ENCODE measurements at regions not wholly inside any gene's neighbourhood (a gene's known extent, or its start where the extent isn't known, plus 50 kb on each side); places are given as distances from the start of the nearest gene placed in this dataset.
"Not testable (repeated sequence)": the region's sequence is repeated elsewhere in the genome, so short reads cannot be mapped to it uniquely, and the experiment has no call there.

DNA sequence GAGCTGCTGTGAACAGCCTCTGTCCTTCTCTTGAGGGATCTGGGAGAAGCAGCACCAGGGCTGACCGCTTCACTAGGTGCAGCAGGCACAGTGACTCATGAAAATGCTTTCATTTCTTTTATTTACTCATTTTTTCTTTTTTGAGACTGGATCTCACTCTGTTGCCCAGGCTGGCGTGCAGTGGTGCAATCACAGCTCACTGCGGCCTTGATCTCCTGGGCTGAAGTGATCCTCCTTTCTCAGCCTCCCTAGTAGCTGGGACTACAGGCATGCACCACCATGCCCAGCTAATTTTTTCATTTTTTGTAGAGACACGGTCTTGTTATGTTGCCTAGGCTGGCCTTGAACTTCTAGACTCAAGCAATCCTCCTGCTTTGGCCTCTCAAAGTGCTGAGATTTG lies 216.8 kb upstream of the EEF2KMT start:
- FAIRE-seq = no peak

GRCh38 chr16:5309946-5310611 lies 212.5 kb upstream of the EEF2KMT start:
- FAIRE-seq = no peak

DNA sequence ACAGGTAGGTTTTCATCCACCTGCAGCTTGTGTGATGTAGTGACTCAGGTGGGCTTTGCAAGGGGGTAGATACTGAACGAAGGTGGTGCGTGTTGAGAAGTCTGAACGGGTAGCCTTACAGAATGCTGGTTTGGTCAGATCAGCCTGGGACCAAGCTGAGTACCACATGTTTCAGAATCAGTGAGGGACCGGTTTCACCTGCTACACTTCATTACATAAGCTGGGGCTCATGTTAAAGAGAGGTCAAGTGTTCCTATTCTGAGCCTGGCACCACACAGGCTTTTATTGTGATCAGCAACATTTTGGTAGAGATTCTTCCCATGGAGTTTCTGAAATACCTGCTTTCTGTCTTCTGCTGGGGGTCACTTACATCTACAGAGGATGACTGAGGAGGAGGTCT lies 207.4 kb upstream of the EEF2KMT start:
- FAIRE-seq = no peak

DNA sequence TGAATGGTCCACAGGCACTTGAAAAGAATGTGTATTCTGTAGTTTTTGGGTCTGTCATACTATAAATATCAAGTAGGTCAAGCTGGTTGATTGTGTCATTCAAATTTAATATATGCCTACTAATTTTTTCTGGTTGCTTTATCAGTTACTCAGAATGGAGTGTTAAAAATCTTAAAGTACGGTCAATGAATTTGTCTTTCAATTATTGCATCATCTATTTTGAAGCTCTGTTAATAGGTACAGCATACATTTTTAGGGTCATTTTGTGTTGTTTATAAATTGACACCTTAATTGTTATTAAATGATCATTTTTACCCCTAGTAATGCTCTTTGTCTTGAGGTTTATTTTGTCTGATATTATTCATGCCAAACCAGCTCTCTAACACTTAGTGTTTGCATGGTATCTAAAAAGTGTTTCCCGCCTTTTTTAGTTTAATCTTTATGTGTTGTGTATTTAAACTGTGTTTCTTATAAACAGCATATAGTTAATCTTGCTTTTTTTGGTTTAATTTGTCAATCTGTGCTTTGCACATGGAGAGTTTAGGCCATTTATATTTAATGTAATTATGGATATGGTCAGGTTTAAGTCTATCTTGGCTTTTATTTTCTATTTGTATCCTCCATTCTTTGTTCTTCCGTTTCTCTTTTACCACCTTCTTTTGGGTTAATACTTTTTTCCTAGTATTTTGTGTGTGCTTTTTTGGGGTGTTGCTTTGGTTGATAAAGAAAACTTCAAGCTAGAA lies 204.9 kb upstream of the EEF2KMT start:
- FAIRE-seq = no peak

- FAIRE-seq = no peak
Measured at GRCh38 chr16:5298202-5298601, 200.6 kb upstream of the EEF2KMT start.

DNA sequence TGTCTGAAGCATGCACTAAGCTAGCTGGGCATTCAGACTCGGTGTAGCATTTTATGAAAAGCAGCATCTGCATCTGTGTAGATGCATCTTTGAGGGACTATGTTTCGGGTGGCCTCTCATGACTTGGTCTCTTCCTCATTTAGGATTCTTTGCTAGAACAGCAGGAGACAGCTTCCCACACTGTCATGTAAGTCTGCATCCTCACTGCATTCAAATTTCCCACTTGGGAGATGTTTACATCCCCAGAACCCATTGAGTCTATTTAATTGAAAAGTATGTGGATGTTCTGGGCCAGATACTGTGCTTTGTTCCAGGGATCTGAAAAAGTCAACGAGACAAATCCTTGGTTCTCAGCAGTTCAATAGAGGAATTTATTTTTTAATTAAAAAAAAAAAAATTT lies 198.6 kb upstream of the EEF2KMT start:
- FAIRE-seq = no peak

- not testable (repeated sequence) for FAIRE-seq
Measured at GRCh38 chr16:5295304-5295703, 197.7 kb upstream of the EEF2KMT start.

GRCh38 chr16:5282152-5282551 lies 184.6 kb upstream of the EEF2KMT start:
- not testable (repeated sequence) for FAIRE-seq

DNA sequence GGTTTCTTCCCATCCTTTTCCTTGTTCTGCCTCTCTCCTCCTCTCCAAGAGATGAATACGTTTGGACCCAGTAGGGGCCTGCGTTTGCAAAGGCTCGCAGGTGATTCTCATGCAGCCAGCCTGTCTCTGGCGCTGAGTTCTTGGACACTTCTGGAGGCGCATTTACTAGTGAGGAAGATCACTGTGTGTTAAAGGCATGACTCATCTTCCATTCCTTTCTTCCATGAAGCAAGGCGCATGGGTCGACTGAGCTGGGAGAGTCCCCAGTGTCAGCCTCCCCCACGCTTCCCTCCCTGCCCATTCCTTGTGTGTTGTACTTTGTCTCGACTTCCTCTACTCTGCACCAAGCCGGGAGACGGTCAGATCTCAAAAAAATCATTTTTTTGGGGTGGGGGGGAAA lies 159.9 kb upstream of the EEF2KMT start:
- no peak for FAIRE-seq

GRCh38 chr16:5252791-5253190 lies 155.2 kb upstream of the EEF2KMT start:
- no peak for FAIRE-seq

GRCh38 chr16:5247403-5247802 lies 149.8 kb upstream of the EEF2KMT start:
- FAIRE-seq = not testable (repeated sequence)

- FAIRE-seq = not testable (repeated sequence)
Measured at GRCh38 chr16:5240278-5240626, 142.7 kb upstream of the EEF2KMT start.

- FAIRE-seq = not testable (repeated sequence)
Measured at GRCh38 chr16:5239472-5240277, 142.1 kb upstream of the EEF2KMT start.

DNA sequence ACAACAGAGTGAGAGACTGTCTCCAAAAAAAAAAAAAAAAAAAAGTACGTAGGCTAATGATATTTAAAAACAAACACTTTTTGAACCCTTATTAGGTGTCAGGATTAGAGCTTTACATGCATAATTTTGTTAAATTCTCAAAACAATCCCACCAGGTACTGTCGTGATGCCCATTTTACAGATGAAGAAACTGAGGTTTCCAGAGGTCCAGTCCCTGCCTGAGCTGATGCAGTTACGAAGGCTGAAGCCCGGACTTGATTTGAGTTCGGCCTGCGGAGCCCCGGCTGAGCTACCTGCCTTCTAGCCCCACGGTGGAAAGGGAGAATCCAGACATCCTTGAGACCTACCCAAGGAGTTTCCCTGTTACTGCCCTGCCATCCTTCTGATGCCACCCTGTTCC lies 137.5 kb upstream of the EEF2KMT start:
- no peak for FAIRE-seq

GRCh38 chr16:5234295-5235050 lies 136.9 kb upstream of the EEF2KMT start:
- FAIRE-seq = no peak

DNA sequence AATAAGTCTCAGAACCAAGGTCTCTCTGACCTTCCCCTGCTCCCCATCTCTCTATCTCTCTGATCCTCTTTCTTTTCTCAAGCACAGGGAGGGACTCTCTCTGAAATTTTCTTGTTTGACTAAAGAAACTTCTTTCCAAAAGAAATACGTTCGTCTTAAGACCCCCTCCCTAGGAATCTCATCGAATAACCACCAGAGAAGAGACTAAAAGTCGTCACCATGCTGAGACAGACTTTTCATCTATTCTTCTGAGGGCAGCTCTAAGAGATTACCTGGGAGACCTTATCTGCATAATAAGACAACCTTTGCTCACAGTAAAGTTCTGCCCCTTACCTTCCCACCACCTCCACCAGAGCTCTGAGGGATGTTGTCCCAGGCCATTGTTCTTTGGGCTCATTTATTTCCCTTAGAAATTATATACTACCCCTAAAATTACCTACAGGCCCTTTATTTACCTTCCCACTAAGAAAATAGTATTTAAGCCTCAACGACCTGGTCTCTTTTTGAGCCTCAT lies 133.7 kb upstream of the EEF2KMT start:
- no peak for FAIRE-seq

- FAIRE-seq = no peak
Measured at GRCh38 chr16:5228369-5228768, 130.8 kb upstream of the EEF2KMT start.

- no peak for FAIRE-seq
Measured at GRCh38 chr16:5225931-5226655, 128.5 kb upstream of the EEF2KMT start.

- FAIRE-seq = no peak
Measured at GRCh38 chr16:5222761-5223160, 125.2 kb upstream of the EEF2KMT start.

GRCh38 chr16:5221831-5222230 lies 124.2 kb upstream of the EEF2KMT start:
- not testable (repeated sequence) for FAIRE-seq

GRCh38 chr16:5220705-5221104 lies 123.1 kb upstream of the EEF2KMT start:
- no peak for FAIRE-seq

GRCh38 chr16:5216441-5217080 lies 119.0 kb upstream of the EEF2KMT start:
- FAIRE-seq = no peak
